Tibial artery (tissue), 4 donors: ENCODE measurements at regions not wholly inside any gene's neighbourhood (a gene's known extent, or its start where the extent isn't known, plus 50 kb on each side); places are given as distances from the start of the nearest gene placed in this dataset.
"Not testable (repeated sequence)": the region's sequence is repeated elsewhere in the genome, so short reads cannot be mapped to it uniquely, and the experiment has no call there.

Source experiments
- DNase-seq, 2 donors: peaks; one replicate each; pipeline ENCODE4 v3.0.0-alpha.2; 2019
- H3K27ac ChIP-seq, 2 donors: fragments of 200-600 bp; sonication (generic) in 1 of 2; 1 replicate in 1 of 2; 2 replicates in 1 of 2; pipeline ENCODE4 v1.5.1; 2018 to 2019; ENCODE audit warnings: mild to moderate bottlenecking in 1 of 2
- H3K27me3 ChIP-seq, 2 donors: fragments of 200-600 bp; sonication (generic) in 1 of 2; one replicate each; pipeline versions ENCODE4 v1.5.1 to v1.6.0; 2016 to 2019
- H3K36me3 ChIP-seq, 3 donors: fragments of 200-600 bp; sonication (generic) in 2 of 3; one replicate each; pipeline ENCODE4 v1.5.1; 2016 to 2019; ENCODE audit warnings: mild to moderate bottlenecking in 2 of 3
- H3K4me1 ChIP-seq, 4 donors: fragments of 200-600 bp; sonication (generic) in 2 of 4; 1 replicate in 3 of 4; 2 replicates in 1 of 4; pipeline ENCODE4 v1.5.1; 2016 to 2019
- H3K4me3 ChIP-seq, 2 donors: fragments of 200-600 bp; sonication (generic) in 1 of 2; 1 replicate in 1 of 2; 2 replicates in 1 of 2; pipeline ENCODE4 v1.5.1; 2018 to 2019; ENCODE audit warnings: mild to moderate bottlenecking in 2 of 2
- H3K9me3 ChIP-seq, 3 donors: fragments of 200-600 bp; sonication (generic) in 1 of 3; one replicate each; pipeline ENCODE4 v1.5.1; 2016 to 2019
- intact Hi-C: fragments of 100-400 bp; cut with DNase I; formaldehyde crosslinking; loops from one replicate; pipeline ENCODE4 v1.15.0; 2023; ENCODE audit warnings: low total_unique reads
- TF ChIP-seq, protein P1 (sequence below), 2 experiments: fragments of 200-600 bp in 1 of 2; fragments of 450-650 bp in 1 of 2; IDR thresholded peaks; one replicate each; pipeline ENCODE4 v1.5.1; 2017 to 2019; ENCODE audit warnings: antibody characterized with exemption in 2 of 2, mild to moderate bottlenecking in 1 of 2, moderate library complexity in 1 of 2

DNA sequence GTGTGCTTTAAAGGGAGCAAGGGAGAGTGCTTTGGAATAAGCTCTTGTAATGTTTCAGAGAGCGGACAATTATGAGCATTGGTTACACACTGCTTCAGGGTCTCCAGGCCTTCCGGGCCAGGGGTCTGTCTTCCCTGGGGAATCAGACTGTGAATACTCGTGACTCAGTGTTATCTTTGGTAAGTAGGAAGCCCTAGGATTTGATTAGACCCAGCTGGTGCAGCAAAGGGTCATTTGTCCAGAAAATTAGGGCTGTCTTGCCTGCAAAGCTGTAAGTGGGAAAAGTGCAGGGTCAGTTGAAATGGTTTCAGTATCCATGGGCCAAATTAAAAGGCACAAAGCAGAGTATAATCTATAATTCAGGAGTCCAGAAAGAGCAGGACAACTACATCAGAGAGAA lies 475.6 kb downstream of the MED13L start:
- TF ChIP-seq, protein P1, sequence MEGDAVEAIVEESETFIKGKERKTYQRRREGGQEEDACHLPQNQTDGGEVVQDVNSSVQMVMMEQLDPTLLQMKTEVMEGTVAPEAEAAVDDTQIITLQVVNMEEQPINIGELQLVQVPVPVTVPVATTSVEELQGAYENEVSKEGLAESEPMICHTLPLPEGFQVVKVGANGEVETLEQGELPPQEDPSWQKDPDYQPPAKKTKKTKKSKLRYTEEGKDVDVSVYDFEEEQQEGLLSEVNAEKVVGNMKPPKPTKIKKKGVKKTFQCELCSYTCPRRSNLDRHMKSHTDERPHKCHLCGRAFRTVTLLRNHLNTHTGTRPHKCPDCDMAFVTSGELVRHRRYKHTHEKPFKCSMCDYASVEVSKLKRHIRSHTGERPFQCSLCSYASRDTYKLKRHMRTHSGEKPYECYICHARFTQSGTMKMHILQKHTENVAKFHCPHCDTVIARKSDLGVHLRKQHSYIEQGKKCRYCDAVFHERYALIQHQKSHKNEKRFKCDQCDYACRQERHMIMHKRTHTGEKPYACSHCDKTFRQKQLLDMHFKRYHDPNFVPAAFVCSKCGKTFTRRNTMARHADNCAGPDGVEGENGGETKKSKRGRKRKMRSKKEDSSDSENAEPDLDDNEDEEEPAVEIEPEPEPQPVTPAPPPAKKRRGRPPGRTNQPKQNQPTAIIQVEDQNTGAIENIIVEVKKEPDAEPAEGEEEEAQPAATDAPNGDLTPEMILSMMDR (IDR thresholded peaks at IDR 0.05): no peak
- H3K36me3 ChIP-seq: no peaks in the 10 kb centered on the region

DNA sequence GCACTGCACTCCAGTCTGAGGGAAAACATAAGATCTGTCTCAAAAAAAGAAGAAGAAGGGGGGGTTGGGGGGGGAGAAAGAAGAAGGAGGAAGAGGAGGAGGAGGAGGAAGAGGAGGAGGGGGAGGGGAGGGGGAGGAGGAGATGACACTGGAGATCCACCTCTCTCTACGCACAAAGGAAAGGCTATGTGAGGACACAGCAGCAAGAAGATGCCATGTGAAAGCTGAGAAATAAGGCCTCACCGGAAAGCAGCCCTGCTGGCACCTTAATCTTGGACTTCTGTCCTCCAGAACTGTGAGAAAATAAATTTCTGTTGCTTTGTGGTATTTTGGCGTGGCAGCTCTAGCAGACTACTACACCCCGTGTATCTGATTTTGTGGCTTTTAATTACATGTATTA lies 477.9 kb downstream of the MED13L start:
- intact Hi-C loops: no loop called here
- no peaks in the 10 kb centered on the region for H3K4me1 ChIP-seq
- H3K4me3 ChIP-seq: no peak overlapping the region
- no peaks in the 10 kb centered on the region for H3K36me3 ChIP-seq
- DNase-seq: no peak
- H3K27me3 ChIP-seq: no peaks in the 10 kb centered on the region
- TF ChIP-seq, protein P1 (IDR thresholded peaks at IDR 0.05): no peak
- no peak overlapping the region for H3K27ac ChIP-seq
- H3K9me3 ChIP-seq: no peaks in the 10 kb centered on the region

More for the DNA sequence above, 475.6 kb downstream of the MED13L start:
- Histone ChIP-seq H3K4me3 (no peak overlapping the region), H3K9me3 (no peaks in the 10 kb centered on the region), H3K4me1 (no peaks in the 10 kb centered on the region), H3K27ac (no peak overlapping the region), H3K27me3 (no peaks in the 10 kb centered on the region)
- no peak for DNase-seq
- intact Hi-C loops: no loop called here

DNA sequence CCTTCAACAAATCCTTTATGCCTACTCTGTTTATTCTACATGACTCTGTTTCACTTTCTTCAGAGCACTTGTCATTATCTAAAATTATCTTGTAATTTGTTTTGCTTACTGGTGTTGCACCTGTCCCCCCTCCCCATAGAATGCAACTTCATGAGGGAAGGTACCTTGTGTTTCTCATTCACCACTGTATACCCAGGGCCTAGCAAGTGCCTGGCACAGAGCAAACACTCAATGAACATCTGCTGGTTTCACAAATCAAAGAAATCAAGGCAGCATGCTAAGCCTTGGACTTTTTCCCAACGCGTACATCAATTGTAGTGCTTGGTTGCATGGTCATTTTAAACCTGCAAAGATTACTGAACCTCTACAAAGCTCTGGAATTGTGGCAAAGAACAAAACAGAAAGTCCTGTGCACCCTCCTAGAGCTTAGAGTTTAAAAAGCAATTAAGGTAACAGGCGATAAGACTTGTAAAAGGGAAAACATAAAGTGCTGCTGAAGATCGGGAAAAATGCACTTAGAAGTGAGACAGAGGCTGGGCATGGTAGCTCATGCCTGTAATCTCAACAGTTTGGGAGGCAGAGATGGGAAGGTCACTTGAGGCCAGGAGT lies 479.1 kb downstream of the MED13L start:
- intact Hi-C loops: no loop called here
- no peaks in the 10 kb centered on the region for H3K9me3 ChIP-seq
- H3K27ac ChIP-seq: no peak overlapping the region
- H3K4me1 ChIP-seq: no peaks in the 10 kb centered on the region
- no peak for DNase-seq
- no peaks in the 10 kb centered on the region for H3K36me3 ChIP-seq
- TF ChIP-seq, protein P1 (IDR thresholded peaks at IDR 0.05): no peak
- H3K27me3 ChIP-seq: no peaks in the 10 kb centered on the region
- no peak overlapping the region for H3K4me3 ChIP-seq

DNA sequence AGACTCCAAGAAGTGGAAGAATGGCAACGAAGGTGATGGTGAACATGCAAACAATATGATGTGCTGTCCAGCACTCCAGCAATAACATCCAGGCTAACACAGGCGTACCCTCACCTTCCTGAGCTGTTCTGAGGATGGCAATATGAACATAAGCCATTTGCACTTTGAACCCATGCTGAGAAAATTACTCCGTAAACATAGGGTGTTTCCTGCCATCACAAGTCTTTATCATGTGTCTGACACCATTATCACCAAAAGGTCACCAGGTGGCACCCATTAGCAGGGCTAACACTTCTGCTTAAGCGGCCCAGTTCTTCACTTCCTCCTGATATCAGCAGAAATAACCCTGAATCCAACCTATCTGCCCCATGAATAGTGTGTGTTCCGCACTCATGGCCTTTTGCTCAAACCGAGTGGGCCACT lies 482.8 kb downstream of the MED13L start:
- Histone ChIP-seq H3K36me3 (no peaks in the 10 kb centered on the region), H3K27me3 (no peaks in the 10 kb centered on the region), H3K27ac (no peak overlapping the region), H3K4me3 (no peak overlapping the region), H3K9me3 (no peaks in the 10 kb centered on the region), H3K4me1 (no peaks in the 10 kb centered on the region)
- no peak for DNase-seq
- TF ChIP-seq, protein P1 (IDR thresholded peaks at IDR 0.05): no peak
- intact Hi-C loops: no loop called here

DNA sequence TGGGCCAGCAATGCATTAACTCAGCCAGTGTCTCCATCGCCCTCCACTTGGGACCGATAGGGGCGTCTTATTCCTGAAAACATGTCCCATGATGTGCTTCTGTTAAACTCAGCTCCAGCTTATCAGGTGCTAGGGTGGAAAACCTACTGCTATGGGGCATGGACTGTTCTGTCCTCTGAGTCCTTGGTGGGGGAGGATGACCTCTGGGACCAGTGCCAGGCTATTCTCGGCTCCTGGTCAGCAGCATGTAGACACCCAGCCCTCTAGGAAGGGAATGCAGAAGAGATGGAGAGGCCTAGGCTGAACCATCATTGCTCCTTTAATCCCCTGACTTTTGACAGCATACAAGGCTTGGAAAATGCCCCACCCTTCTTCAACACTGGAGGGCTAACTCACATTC lies 486.2 kb downstream of the MED13L start:
- Histone ChIP-seq H3K36me3 (no peaks in the 10 kb centered on the region), H3K4me1 (no peaks in the 10 kb centered on the region), H3K4me3 (no peak overlapping the region), H3K27me3 (no peaks in the 10 kb centered on the region), H3K27ac (no peak overlapping the region), H3K9me3 (no peaks in the 10 kb centered on the region)
- no peak for DNase-seq
- intact Hi-C loops: no loop called here
- TF ChIP-seq, protein P1 (IDR thresholded peaks at IDR 0.05): no peak

DNA sequence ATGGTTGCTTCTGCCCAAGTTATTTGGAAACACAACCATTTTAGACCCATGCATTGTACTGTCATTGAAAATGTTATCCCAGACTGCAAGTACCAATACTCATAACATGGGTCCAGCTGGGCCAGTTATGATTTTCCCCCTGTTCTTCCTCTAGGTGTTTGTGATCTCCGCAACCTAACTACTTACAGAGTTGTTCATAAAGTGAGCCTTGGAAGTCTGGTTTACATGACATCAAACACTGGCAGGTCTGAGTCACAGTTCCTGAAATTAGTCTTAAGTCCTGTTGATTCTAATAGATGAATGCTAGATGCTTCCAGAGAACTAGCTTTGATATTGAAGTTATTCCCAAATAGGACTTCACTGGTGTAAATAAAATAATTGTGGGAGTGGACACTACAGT lies 487.0 kb downstream of the MED13L start:
- Histone ChIP-seq H3K27ac (no peak overlapping the region), H3K4me3 (no peak overlapping the region), H3K9me3 (no peaks in the 10 kb centered on the region), H3K36me3 (no peaks in the 10 kb centered on the region), H3K4me1 (no peaks in the 10 kb centered on the region), H3K27me3 (no peaks in the 10 kb centered on the region)
- TF ChIP-seq, protein P1 (IDR thresholded peaks at IDR 0.05): no peak
- no peak for DNase-seq
- intact Hi-C loops: no loop called here

DNA sequence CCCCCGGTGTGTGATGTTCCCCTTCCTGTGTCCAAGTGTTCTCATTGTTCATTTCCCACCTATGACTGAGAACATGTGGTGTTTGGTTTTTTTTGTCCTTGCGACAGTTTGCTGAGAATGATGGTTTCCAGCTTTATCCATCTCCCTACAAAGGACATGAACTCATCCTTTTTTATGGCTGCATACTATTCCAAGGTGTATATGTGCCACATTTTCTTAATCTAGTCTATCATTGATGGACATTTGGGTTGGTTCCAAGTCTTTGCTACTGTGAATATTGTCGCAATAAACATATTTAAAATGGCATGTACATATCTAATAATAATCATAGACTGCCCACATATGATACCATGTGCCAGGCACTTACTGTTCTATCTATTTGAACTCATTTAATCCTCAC lies 491.0 kb downstream of the MED13L start:
- H3K9me3 ChIP-seq, H3K36me3 ChIP-seq, H3K27me3 ChIP-seq, H3K27ac ChIP-seq, DNase-seq, H3K4me3 ChIP-seq, H3K4me1 ChIP-seq, intact Hi-C loops: not testable (repeated sequence)
